ENCODE measurements at regions not wholly inside any gene's neighbourhood (a gene's known extent, or its start where the extent isn't known, plus 50 kb on each side); places are given as distances from the start of the nearest gene placed in this dataset.
"Not testable (repeated sequence)": the region's sequence is repeated elsewhere in the genome, so short reads cannot be mapped to it uniquely, and the experiment has no call there.

DNA sequence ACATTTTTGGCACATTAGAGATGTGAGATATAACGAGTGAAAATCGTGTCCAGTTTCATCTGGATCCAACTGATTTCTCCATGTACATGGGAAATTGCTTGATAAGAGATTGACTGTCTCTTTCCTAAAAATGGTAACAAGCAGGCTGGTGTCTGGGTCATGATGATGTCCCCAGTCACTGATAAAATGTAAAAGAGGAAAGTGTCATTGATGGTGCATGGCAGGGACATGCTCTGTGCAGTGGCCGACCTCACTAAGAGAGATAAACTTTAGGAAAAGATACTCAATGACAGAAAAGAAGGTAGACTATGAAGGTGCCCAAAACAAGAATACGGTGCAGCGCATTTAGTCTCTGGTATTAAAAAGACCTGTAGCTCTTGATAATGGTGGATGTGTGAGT, 1517.5 kb downstream of the RPIA start:
- TF ChIP-seq, protein P1, sequence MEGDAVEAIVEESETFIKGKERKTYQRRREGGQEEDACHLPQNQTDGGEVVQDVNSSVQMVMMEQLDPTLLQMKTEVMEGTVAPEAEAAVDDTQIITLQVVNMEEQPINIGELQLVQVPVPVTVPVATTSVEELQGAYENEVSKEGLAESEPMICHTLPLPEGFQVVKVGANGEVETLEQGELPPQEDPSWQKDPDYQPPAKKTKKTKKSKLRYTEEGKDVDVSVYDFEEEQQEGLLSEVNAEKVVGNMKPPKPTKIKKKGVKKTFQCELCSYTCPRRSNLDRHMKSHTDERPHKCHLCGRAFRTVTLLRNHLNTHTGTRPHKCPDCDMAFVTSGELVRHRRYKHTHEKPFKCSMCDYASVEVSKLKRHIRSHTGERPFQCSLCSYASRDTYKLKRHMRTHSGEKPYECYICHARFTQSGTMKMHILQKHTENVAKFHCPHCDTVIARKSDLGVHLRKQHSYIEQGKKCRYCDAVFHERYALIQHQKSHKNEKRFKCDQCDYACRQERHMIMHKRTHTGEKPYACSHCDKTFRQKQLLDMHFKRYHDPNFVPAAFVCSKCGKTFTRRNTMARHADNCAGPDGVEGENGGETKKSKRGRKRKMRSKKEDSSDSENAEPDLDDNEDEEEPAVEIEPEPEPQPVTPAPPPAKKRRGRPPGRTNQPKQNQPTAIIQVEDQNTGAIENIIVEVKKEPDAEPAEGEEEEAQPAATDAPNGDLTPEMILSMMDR (IDR thresholded peaks at IDR 0.05; ENCODE audit: low read depth, low read length): no peak
- H3K4me3 ChIP-seq (ENCODE audit: low read depth, low read length): no peak overlapping the region

DNA sequence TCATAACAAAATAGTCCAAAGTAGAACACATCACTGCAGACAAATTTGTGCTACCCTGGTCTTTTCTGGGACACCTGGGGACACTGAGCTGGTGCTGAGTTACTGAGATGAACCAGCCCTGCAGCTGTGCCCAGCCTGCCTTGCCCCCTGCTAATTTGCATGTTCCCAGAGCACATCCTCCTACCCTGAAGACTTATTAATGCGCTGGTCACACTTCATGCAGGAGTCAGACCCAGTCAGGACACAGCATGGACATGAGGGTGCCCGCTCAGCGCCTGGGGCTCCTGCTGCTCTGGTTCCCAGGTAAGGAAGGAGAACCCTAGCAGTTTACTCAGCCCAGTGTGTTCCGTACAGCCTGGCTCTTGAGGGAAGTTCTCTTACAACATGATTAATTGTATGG, 1518.3 kb downstream of the RPIA start:
- TF ChIP-seq, protein P1 (IDR thresholded peaks at IDR 0.05; ENCODE audit: low read depth, low read length): no peak
- no peak overlapping the region for H3K4me3 ChIP-seq (ENCODE audit: low read depth, low read length)

DNA sequence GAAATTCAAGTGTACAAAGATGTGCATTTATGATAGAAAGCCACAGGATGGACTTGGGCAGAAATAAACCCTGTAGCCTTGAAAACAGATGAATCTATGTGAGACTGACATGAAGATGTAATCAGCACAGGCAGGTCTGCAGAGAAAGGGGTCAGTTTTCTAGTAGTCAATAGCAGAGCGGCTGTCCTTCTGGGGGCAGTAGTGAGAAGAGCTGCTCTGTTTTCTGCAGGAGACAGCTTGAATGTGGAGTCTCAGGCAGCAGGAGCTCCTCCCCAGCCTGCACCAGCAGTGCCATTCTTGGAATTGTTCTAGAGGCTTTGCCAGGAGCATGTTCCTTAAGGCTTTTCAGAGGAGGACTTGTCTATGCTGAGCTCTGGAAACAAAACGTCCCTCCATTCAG, 1524.4 kb downstream of the RPIA start:
- H3K4me3 ChIP-seq (ENCODE audit: low read depth, low read length): not testable (repeated sequence)

DNA sequence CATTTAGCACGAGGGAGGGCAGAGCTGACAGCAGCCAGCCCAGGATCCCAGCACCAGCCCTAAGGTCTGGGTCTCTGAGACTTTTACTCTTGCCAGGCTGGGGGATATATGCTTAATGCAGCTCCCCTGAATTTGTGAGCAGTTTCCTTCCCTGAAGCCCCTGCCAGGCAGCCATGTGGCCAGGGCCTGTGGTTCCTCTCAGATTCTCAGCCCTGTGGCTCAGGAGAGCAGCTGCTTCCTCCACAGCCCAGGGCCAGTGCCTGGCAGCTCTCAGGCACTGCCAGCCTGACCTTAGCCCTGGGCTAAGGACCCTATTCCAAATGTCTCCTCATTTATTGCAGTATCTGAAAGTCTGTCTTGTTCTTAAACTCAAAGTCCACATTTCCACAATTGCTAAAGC, 1525.3 kb downstream of the RPIA start:
- not testable (repeated sequence) for H3K4me3 ChIP-seq (ENCODE audit: low read depth, low read length)

DNA sequence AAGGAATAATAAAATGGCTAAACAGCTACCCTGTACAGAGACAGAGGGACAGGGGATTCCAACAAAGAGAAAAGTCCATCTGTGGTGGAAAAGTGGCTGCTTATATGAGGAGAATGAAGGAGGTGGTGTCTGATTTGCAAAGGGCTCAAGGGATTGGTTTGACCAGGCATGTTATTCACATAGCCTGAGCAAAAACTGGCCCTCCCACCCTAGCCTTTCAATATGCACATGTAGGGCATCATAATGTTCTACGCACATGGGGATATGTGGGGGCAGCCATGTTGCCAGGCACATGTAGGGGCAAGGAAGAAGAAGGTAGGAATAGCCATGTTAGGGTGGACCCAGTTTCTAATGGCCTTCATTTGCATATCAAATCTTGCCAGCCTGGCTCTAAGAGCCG, 1527.1 kb downstream of the RPIA start:
- not testable (repeated sequence) for H3K4me3 ChIP-seq (ENCODE audit: low read depth, low read length)

DNA sequence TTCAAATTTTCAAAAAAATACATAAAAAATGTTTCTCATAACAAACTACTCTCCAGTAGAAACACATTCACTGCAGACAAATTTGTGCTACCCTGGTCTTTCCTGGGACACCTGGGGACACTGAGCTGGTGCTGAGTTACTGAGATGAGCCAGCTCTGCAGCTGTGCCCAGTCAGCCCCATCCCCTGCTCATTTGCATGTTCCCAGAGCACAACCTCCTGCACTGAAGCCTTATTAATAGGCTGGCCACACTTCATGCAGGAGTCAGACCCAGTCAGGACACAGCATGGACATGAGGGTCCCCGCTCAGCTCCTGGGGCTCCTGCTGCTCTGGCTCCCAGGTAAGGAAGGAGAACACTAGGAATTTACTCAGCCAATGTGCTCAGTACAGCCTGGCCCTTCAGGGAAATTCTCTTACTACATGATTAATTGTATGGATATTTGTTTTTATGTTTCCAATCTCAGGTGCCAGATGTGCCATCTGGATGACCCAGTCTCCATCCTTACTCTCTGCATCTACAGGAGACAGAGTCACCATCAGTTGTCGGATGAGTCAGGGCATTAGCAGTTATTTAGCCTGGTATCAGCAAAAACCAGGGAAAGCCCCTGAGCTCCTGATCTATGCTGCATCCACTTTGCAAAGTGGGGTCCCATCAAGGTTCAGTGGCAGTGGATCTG, 1529.3 kb downstream of the RPIA start:
- H3K4me3 ChIP-seq (ENCODE audit: low read depth, low read length): not testable (repeated sequence)

DNA sequence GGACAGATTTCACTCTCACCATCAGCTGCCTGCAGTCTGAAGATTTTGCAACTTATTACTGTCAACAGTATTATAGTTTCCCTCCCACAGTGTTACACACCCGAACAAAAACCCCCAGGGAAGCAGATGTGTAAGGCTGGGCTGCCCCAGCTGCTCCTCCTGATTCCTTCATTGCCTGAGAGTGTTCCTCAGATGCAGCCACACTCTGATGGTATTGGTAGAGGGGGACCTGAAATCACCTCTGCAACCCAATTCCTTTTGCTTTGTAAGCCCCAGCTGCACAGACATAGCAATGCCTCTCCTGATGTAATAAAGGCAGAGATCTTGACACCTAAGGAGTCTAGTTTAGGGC, 1529.8 kb downstream of the RPIA start:
- TF ChIP-seq, protein P1 (IDR thresholded peaks at IDR 0.05; ENCODE audit: low read depth, low read length): no peak
- H3K4me3 ChIP-seq (ENCODE audit: low read depth, low read length): no peak overlapping the region

DNA sequence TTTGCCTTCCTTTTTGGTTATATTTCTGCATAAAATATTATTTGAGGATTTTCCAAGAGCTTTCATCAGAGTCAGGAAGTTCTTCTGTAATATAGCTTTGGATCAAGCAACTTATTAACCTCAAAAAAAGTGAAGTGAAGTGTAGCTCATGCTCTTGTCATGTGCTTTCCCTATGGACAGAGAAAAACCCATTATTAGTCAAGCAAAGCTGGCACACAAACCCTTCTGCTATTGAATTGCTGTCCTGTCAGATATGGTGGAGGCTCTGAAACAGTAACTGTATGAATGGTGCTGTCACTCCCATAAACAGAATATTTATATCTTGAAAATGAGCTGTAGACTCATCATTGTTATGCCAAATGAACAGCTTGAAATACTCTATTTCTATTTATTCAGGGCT, 1533.3 kb downstream of the RPIA start:
- H3K4me3 ChIP-seq (ENCODE audit: low read depth, low read length): not testable (repeated sequence)

DNA sequence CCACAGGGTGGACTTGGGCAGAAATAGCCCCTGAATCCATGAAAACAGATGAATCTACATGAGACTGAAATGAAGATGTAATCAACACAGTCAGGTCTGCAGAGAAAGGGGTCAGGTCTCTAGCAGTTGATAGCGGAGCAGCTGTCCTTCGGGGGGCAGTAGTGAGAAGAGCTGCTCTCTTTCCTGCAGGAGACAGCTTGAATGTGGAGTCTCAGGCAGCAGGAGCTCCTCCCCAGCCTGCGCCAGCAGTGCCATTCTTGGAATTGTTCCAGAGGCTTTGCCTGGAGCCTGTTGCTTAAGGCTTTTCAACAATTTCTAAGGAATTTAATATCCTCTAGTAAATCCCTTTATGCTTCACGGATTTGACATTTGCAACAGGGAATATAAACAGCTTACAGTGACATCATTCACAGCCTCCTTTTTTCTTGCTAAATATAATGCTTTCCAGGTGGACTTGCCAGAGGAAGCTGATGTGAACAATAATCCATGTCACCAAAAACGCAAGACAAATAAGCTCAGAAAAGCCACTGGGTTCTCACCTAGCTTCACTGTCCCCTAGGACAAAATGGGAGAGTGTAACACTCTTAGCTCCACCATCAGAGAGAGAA, 1535.1 kb downstream of the RPIA start:
- H3K4me3 ChIP-seq (ENCODE audit: low read depth, low read length): not testable (repeated sequence)

DNA sequence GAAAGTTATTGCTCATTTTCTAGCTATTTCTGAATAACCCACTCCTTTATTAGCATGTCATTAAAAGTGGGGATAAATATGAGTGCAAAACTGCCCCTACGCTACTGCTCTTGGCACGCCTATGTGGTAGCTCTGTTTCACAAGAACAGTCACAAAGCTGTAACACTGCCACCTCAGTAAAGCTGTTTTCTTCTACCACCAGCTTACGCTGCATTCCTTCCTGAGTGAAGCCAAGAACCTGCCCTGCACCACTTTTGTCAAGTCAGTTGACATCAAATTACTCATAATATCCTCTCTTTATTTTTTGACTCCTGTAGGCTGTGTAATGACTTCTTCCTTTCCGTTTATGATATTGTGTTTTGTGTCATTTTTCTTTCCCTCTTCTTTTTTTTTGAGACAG, 1539.7 kb downstream of the RPIA start:
- not testable (repeated sequence) for H3K4me3 ChIP-seq (ENCODE audit: low read depth, low read length)

DNA sequence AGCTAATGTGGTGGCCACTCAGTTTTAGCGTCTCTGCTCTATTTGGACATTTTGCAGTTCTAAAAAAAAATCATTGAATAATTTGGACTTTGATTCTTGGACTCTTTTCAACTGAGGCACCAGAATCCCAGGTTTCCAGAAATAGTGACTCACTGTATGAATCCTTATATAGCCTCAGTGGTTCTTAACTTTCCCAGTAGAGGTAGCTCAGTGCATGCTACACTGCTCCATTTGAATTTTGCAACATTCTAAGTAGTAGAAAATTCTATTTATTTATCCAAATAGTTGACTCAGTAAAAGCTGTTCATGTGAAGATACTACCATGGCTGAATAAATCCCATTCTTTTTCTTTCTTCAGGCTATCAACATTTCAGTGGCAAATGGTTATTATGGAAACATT, 1544.0 kb downstream of the RPIA start:
- not testable (repeated sequence) for H3K4me3 ChIP-seq (ENCODE audit: low read depth, low read length)

DNA sequence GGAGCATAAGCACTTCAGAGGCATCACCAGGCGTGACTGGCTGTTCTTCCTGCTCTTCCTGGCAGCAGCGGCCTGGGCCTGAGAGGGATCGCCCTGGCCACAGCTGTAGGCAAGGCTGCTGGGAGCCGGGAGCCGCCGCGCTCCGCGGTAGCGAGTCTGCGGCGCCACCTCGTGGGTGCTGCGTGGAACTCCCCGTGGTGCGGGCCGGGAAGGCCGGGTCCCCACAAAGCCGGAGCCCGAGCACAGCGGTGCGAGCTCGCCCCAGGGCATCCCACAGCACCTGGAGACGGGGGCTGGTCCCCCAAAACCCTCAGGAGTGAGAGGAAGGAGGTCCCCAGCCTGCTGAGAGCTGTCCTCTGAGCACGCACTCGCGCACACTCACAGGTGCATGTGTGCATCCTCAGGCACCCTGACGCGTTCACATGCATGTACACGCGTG, 1546.5 kb downstream of the RPIA start:
- H3K4me3 ChIP-seq (ENCODE audit: low read depth, low read length): not testable (repeated sequence)

DNA sequence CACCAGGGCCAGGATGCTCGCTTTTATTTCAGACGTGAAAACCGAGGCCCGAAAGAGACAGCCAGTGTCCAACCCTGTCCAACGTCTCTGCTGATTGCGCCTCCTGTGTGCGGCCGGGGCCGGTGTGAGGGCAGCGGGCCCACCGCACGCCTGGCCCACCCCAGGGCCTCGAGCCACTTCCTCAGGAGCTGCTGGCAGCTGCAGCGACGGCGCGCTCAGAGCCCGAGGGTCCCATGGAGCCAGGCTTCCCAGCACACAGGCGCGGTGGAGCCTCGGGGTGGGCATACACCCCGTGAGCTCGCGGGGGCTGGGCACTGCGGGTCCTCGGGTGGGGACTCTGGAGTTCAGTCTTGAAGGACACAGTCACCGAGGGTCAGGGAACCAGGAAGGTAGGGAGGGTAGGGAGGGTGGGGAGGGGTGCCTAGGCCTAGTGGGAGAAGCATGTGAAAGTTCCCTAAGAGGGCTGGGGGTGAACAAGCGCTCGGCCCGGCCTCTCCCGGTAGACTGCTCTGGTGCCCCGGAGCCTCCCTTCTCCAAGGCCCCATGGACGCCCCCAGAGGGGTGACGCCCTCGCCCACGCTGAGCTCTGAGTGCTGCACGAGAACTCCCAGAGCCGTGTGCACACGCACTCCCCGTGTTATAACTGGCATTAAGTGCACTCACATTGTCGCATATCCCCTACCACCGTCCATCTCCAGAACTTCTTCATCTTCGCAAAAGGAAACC, 1547.2 kb downstream of the RPIA start:
- H3K4me3 ChIP-seq (ENCODE audit: low read depth, low read length): not testable (repeated sequence)

DNA sequence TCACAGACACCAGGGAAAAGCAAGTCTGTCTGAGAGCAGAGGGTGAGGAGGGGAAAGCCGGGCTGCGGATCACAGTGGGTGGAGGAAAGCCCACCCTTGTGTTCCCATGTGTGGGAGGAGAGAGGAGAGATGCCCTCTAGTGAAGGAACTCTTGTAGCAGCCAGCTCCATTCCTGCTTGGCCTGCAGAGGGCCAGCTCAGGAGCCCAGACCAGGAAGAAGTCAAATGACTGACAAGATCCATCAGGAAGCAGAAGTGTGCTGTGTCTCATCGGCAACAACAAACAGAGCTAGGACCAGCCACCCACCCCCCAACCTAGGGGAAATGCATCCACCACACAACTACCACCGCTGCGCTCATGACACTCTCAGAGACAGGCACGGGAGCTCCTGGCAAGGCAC, 1548.3 kb downstream of the RPIA start:
- H3K4me3 ChIP-seq (ENCODE audit: low read depth, low read length): not testable (repeated sequence)

DNA sequence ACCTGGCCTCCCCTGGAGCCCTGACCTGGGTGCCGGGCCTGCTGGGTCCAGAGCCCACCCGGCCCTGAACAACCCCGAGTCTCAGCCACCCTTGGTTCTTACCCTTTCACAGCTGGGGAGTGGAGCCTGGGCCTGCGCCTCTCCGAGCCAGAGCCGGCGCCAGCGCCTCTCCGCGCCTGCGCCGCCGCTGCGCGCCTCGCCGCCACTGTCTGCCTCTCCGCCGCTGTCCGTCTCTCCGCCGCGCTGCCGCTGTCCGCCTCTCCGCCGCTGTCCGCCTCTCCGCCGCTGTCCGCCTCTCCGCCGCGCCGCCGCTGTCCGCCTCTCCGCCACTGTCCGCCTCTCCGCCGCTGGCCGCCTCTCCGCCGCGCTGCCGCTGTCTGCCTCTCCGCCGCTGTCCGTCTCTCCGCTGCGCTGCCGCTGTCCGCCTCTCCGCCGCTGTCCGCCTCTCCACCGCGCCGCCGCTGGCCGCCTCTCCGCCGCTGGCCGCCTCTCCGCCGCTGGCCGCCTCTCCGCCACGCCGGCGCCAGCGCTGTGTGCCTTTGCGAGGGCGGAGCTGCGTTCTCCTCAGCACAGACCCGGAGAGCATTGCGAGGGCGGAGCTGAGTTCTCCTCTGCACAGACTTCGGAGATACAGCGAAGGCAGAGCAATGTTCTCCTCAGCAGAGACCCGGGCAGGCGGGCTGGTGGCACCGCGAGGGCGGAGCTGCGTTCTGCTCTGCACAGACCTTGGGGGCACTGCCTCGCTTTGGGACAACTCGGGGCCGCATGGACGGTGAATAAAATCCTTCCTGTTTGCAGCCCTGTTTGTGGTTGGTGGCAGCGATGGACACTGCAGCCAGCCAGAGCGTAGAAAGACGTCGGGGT, 1553.7 kb downstream of the RPIA start:
- H3K4me3 ChIP-seq (ENCODE audit: low read depth, low read length): not testable (repeated sequence)

DNA sequence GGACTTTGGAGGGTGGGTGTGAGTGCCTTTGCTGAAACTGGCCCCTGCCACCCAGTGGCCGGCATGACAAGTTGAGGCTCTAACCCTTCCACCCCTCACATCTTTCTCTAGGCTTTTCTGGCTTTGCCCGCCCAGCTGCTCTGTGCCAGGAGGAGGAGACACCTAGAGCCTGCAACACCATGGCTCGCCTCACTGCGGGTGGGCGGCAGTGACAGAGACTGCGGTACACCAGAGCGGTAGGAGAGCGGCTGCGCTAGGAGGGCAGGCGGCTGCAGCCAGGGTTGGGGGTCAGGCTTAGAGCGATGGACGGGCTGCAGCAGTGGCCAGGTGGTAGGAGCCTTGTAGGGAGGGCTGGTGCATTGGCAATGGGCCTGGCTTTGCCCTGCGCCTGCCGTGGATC, 1556.9 kb downstream of the RPIA start:
- not testable (repeated sequence) for H3K4me3 ChIP-seq (ENCODE audit: low read depth, low read length)

Data from WI38 (cell line).